ENCODE measurements at regions not wholly inside any gene's neighbourhood (a gene's known extent, or its start where the extent isn't known, plus 50 kb on each side); places are given as distances from the start of the nearest gene placed in this dataset.

DNA sequence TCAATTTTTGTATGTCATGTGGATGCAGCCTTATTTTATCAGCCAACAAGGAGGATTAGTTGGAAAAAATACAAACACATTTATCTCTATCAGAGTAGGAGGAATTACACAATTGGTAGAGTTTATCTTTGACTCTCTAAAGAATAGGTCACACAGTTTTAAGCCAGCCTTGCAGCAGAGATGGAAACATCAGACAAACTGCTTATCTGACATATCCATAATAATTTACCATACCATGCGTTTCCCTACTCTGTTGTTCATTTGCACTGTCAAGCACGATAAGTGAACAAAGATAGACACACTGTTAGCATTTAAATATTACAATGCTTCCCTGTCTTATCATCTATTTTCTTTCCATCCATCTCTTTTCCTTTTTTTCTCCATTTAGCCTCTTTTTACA lies 283.7 kb upstream of the SMIM30 start:
- no peak for TF ChIP-seq EZH2phosphoT487 (IDR thresholded peaks at IDR 0.05; ENCODE audit: borderline replicate concordance, low read depth, low read length)
- TF ChIP-seq, protein P1, sequence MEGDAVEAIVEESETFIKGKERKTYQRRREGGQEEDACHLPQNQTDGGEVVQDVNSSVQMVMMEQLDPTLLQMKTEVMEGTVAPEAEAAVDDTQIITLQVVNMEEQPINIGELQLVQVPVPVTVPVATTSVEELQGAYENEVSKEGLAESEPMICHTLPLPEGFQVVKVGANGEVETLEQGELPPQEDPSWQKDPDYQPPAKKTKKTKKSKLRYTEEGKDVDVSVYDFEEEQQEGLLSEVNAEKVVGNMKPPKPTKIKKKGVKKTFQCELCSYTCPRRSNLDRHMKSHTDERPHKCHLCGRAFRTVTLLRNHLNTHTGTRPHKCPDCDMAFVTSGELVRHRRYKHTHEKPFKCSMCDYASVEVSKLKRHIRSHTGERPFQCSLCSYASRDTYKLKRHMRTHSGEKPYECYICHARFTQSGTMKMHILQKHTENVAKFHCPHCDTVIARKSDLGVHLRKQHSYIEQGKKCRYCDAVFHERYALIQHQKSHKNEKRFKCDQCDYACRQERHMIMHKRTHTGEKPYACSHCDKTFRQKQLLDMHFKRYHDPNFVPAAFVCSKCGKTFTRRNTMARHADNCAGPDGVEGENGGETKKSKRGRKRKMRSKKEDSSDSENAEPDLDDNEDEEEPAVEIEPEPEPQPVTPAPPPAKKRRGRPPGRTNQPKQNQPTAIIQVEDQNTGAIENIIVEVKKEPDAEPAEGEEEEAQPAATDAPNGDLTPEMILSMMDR (conservative IDR thresholded peaks at IDR 0.05; ENCODE audit: low read length) = no peak

All from OCI-LY7 (cell line).